Spleen (tissue), 7 donors: ENCODE measurements at regions not wholly inside any gene's neighbourhood (a gene's known extent, or its start where the extent isn't known, plus 50 kb on each side); places are given as distances from the start of the nearest gene placed in this dataset.

ENCODE experiments used
- POLR2A ChIP-seq, 3 donors: fragments of 450-650 bp; IDR thresholded peaks; one replicate each; pipeline ENCODE4 v1.5.1; 2017; ENCODE audit warnings: antibody characterized with exemption in 3 of 3, mild to moderate bottlenecking in 1 of 3
- POLR2AphosphoS5 ChIP-seq, 3 donors: sonication (generic); formaldehyde crosslinking; IDR thresholded peaks; one replicate each; pipeline ENCODE4 v1.5.1; 2017; ENCODE audit warnings: antibody characterized with exemption in 3 of 3
- TF ChIP-seq, protein P1 (sequence below), 11 experiments: fragments of 200-600 bp in 7 of 11; fragments of 450-650 bp in 4 of 11; sonication (generic) in 4 of 11; IDR thresholded peaks in 8 of 11; conservative IDR thresholded peaks in 3 of 11; 1 replicate in 7 of 11; 2 replicates in 4 of 11; pipeline versions ENCODE4 v1.4.0 to v1.8.0; 2016 to 2021; ENCODE audit warnings: antibody characterized with exemption in 11 of 11, inconsistent platforms in 4 of 11, mild to moderate bottlenecking in 1 of 11
- donor health status: DM: no; HTN: no; CAD: no; lungs with moderate emphysema.
- donor health status: DM: no; HTN: no; CAD: no.
- donor health status: DM: no; HTN: no; CAD: no.

DNA sequence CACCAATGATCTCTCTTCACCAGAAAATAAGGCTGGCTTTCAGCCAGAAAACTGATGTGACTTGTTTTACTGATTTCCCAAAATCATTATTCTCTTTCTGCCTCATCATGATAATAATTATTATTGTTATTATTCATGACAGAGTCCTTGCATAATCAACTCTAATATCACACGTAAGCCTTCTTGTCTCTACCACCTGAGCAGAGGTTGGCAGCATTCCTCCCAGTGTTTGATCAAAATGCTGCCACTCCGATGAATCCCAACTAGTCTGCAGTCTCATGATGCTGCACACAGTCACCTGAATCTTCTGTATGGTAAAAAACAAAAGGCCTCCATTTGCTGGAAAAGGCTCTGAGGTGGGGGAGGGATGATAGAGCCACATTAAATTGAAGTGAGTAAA is 105.7 kb upstream of the PLEKHG7 start:
- TF ChIP-seq, protein P1, sequence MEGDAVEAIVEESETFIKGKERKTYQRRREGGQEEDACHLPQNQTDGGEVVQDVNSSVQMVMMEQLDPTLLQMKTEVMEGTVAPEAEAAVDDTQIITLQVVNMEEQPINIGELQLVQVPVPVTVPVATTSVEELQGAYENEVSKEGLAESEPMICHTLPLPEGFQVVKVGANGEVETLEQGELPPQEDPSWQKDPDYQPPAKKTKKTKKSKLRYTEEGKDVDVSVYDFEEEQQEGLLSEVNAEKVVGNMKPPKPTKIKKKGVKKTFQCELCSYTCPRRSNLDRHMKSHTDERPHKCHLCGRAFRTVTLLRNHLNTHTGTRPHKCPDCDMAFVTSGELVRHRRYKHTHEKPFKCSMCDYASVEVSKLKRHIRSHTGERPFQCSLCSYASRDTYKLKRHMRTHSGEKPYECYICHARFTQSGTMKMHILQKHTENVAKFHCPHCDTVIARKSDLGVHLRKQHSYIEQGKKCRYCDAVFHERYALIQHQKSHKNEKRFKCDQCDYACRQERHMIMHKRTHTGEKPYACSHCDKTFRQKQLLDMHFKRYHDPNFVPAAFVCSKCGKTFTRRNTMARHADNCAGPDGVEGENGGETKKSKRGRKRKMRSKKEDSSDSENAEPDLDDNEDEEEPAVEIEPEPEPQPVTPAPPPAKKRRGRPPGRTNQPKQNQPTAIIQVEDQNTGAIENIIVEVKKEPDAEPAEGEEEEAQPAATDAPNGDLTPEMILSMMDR (IDR thresholded peaks at IDR 0.05 in 8 of 11, conservative IDR thresholded peaks at IDR 0.05 in 3 of 11) = no peak
- TF ChIP-seq POLR2A (IDR thresholded peaks at IDR 0.05) (no peak), POLR2AphosphoS5 (IDR thresholded peaks at IDR 0.05) (no peak)
